Colonic mucosa (tissue), 4 donors: ENCODE measurements at regions not wholly inside any gene's neighbourhood (a gene's known extent, or its start where the extent isn't known, plus 50 kb on each side); places are given as distances from the start of the nearest gene placed in this dataset.

ENCODE experiments used
- DNase-seq: peaks from one replicate; pipeline ENCODE4 v3.0.0-alpha.2; 2020
- H3K27ac ChIP-seq: fragments of 200-600 bp; one replicate; pipeline ENCODE4 v1.8.0; 2021
- H3K27me3 ChIP-seq: fragments of 200-600 bp; one replicate; pipeline ENCODE4 v1.8.0; 2021
- H3K36me3 ChIP-seq: fragments of 200-600 bp; one replicate; pipeline ENCODE4 v1.8.0; 2021
- H3K4me1 ChIP-seq: fragments of 200-600 bp; one replicate; pipeline ENCODE4 v1.8.0; 2021; ENCODE audit warnings: mild to moderate bottlenecking
- H3K4me3 ChIP-seq: fragments of 200-600 bp; one replicate; pipeline ENCODE4 v1.8.0; 2021
- H3K9ac ChIP-seq, 2 donors: one replicate each; pipeline ENCODE4 v1.7.0; 2013; ENCODE audit warnings: control low read depth in 2 of 2, low read depth in 2 of 2, low read length in 2 of 2
- H3K9me3 ChIP-seq: fragments of 200-600 bp; one replicate; pipeline ENCODE4 v1.8.0; 2021
- intact Hi-C: fragments of 100-400 bp; cut with DNase I; formaldehyde crosslinking; loops from one replicate; pipeline ENCODE4 v1.14.1; 2022
- TF ChIP-seq, protein P1 (sequence below): fragments of 200-600 bp; IDR thresholded peaks from one replicate; pipeline ENCODE4 v1.8.0; 2022; ENCODE audit warnings: antibody characterized with exemption, mild to moderate bottlenecking
- donor health status: healthy.
- donor health status: DM: no; HTN: no; CAD: no.
- donor health status: DM: no; HTN: no; CAD: no.

DNA sequence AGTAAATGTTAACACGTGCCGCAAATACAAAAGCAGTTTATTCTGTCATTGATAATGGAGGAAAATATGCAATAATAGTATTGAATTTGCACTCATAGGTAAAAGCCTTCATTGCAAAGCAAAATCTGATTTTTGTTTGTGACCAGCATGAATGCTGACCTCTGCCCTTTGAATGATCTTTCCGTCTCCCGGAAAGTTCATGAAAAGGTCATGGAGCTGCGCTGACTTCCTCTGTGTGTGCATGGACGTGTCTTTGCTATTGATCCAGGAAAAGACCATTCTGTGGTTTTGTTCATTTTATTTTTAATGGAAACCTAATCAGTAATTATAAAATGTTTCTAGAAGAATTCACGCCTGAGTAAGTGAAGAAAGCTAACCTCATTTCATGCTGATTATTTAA, 320.0 kb downstream of the MTX2 start:
- DNase-seq: no peak
- intact Hi-C loops: no loop called here
- Histone ChIP-seq H3K27me3 (no peaks in the 10 kb centered on the region), H3K9ac (no peak overlapping the region), H3K9me3 (no peaks in the 10 kb centered on the region), H3K27ac (no peak overlapping the region), H3K4me1 (no peaks in the 10 kb centered on the region), H3K36me3 (no peaks in the 10 kb centered on the region), H3K4me3 (no peak overlapping the region)
- TF ChIP-seq, protein P1, sequence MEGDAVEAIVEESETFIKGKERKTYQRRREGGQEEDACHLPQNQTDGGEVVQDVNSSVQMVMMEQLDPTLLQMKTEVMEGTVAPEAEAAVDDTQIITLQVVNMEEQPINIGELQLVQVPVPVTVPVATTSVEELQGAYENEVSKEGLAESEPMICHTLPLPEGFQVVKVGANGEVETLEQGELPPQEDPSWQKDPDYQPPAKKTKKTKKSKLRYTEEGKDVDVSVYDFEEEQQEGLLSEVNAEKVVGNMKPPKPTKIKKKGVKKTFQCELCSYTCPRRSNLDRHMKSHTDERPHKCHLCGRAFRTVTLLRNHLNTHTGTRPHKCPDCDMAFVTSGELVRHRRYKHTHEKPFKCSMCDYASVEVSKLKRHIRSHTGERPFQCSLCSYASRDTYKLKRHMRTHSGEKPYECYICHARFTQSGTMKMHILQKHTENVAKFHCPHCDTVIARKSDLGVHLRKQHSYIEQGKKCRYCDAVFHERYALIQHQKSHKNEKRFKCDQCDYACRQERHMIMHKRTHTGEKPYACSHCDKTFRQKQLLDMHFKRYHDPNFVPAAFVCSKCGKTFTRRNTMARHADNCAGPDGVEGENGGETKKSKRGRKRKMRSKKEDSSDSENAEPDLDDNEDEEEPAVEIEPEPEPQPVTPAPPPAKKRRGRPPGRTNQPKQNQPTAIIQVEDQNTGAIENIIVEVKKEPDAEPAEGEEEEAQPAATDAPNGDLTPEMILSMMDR: no peak

DNA sequence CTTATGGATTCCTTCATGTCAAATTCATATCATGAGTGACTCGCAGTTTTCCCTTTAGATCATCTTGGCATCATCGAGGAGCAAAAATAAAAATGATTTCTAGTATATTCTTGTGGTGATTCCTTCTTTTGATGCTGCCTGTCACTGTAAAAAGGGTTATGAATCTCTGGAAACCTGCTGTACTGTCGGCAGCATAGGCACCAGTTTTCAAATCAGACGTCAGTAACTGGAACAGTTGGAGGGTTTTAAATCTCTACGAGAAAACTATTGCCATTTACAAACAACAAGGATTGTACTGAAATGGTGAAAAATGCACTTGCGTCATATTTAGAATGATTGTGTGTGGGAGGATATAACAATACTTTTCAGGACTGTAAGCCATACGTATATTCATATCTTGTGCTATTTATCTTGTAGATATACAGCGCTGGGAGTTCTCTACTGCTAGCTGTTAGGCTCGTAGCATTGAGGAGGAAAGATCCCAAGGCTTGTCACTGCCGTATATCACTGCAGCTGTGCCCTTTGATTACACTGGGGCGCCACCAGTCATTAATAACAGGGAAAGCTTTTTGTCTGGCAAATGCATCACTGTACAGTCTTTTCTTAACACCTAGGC, 320.7 kb downstream of the MTX2 start:
- TF ChIP-seq, protein P1: no peak
- no peak overlapping the region for H3K4me3 ChIP-seq
- DNase-seq: no peak
- no peaks in the 10 kb centered on the region for H3K4me1 ChIP-seq
- intact Hi-C loops: no loop called here
- H3K27me3 ChIP-seq: no peaks in the 10 kb centered on the region
- no peaks in the 10 kb centered on the region for H3K9me3 ChIP-seq
- H3K27ac ChIP-seq: no peak overlapping the region
- no peak overlapping the region for H3K9ac ChIP-seq
- H3K36me3 ChIP-seq: no peaks in the 10 kb centered on the region

DNA sequence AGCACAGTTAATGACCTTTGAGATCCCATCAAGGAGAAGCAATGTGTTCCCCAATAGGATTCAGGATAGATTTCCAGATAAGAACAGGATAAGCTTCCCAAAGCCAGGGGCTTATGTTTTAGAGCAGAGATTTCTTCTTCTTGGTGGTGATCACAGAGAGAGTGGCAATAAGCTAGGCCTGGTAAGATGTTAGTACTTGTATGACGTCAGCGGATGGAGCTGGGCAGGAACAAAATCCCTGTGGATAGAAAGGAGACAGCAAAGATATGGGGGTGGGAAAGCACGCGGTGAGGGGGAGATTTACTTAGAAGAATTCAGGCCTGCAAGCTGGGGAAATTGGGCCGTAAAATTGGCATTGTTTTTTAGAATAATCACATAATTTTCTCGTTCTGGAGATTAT, 323.0 kb downstream of the MTX2 start:
- H3K27me3 ChIP-seq: no peaks in the 10 kb centered on the region
- intact Hi-C loops: no loop called here
- TF ChIP-seq, protein P1: no peak
- no peak overlapping the region for H3K27ac ChIP-seq
- no peaks in the 10 kb centered on the region for H3K9me3 ChIP-seq
- no peaks in the 10 kb centered on the region for H3K36me3 ChIP-seq
- no peak overlapping the region for H3K4me3 ChIP-seq
- H3K4me1 ChIP-seq: no peaks in the 10 kb centered on the region
- DNase-seq: no peak
- no peak overlapping the region for H3K9ac ChIP-seq

DNA sequence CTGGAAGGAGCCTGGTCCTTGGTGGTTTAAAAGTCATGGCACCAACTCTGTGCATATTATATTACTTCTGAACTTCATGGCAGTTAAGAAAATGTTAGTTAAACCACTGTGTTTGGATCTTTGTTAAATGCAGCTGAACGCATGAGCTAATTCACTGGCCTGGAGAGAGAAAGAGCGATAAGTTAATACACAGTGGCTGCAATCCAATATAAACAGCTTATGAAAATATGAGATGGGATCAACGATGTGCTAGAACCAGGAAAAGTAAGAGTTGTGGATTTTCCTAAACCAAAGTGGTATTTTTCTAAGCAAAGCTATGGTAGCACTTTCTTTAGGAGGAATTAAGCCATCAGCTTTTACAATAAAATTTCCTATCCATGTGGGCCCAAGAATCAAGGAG, 326.7 kb downstream of the MTX2 start:
- no peaks in the 10 kb centered on the region for H3K27me3 ChIP-seq
- H3K9ac ChIP-seq: no peak overlapping the region
- no peaks in the 10 kb centered on the region for H3K36me3 ChIP-seq
- TF ChIP-seq, protein P1: no peak
- intact Hi-C loops: no loop called here
- no peaks in the 10 kb centered on the region for H3K9me3 ChIP-seq
- no peak for DNase-seq
- no peak overlapping the region for H3K4me3 ChIP-seq
- no peak overlapping the region for H3K27ac ChIP-seq
- H3K4me1 ChIP-seq: no peaks in the 10 kb centered on the region

DNA sequence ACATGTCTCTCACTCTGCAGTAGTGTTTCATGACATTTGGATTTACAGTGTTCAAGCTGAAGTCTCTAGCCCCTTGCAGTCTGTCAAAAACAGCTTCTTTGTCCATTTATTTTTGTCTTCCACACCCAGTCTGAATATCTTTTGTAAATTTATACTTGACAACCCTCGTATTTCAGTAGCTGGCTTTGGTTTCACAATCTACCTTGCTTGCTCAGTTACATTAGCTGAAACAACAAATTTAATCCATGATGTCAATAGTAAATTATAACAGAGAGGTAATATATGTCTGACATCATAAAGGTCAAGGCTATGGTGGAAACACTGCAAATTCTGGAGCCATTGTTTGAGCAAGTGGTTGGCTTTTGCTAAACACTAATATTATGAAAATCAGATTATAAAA, 328.7 kb downstream of the MTX2 start:
- no peaks in the 10 kb centered on the region for H3K4me1 ChIP-seq
- H3K36me3 ChIP-seq: no peaks in the 10 kb centered on the region
- no peaks in the 10 kb centered on the region for H3K9me3 ChIP-seq
- no peak overlapping the region for H3K4me3 ChIP-seq
- no peaks in the 10 kb centered on the region for H3K27me3 ChIP-seq
- no peak overlapping the region for H3K9ac ChIP-seq
- no peak overlapping the region for H3K27ac ChIP-seq
- TF ChIP-seq, protein P1: no peak
- intact Hi-C loops: no loop called here
- DNase-seq: no peak

DNA sequence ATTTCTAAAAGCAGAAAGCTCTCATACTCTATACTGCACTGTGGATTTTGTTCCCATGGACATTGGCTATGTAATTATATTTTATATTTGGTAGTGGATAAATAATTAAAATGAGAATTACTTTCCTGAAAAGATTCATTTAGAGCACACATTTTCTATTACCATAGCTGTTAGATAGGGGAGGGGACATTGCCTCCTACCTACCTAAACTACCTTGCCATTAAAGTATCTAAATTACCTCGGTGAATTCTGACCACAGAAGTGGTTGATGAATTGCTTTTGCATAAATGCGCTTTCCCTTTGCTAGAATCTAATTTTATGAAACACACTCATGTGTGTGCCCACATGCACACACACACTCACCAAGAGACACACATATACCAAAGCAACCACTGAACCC, 329.1 kb downstream of the MTX2 start:
- H3K27me3 ChIP-seq: no peaks in the 10 kb centered on the region
- no peak overlapping the region for H3K9ac ChIP-seq
- no peak overlapping the region for H3K27ac ChIP-seq
- TF ChIP-seq, protein P1: no peak
- intact Hi-C loops: no loop called here
- H3K4me3 ChIP-seq: no peak overlapping the region
- H3K9me3 ChIP-seq: no peaks in the 10 kb centered on the region
- no peaks in the 10 kb centered on the region for H3K4me1 ChIP-seq
- H3K36me3 ChIP-seq: no peaks in the 10 kb centered on the region
- no peak for DNase-seq
